A549 (cell line): ENCODE measurements at regions not wholly inside any gene's neighbourhood (a gene's known extent, or its start where the extent isn't known, plus 50 kb on each side); places are given as distances from the start of the nearest gene placed in this dataset.

Experiments
- ATAC-seq, 2 experiments: fragments of 200-7000 bp in 1 of 2; fragments of >200 bp in 1 of 2; cut with Nextera tagmentation in 1 of 2; cut with Tn5 transposase in 1 of 2; 3 replicates each; pipeline versions ENCODE4 v1.8.0 to v1.9.1; 2018 to 2020; ENCODE audit warnings: mild to moderate bottlenecking in 1 of 2, moderate library complexity in 1 of 2
- CTCF ChIA-PET: fragments of 300-600 bp; sonication (Branson Sonifier 250); formaldehyde crosslinking; extraction: SDS; loops from one replicate; lab custom pipeline; 2021; ENCODE audit warnings: antibody characterized with exemption, inconsistent platforms; lab: Yijun Ruan, JAX
- POLR2A ChIA-PET: fragments of 350-600 bp; formaldehyde crosslinking; extraction: SDS; loops from one replicate; lab custom pipeline; 2021; ENCODE audit warnings: antibody characterized with exemption, inconsistent platforms; lab: Yijun Ruan, JAX
- DNase-seq, 2 experiments: peaks; one replicate each; pipeline versions ENCODE4 v3.0.0 to v3.0.0-alpha.2; 2011 to 2016; ENCODE audit warnings: low read depth in 1 of 2, low spot score in 1 of 2
- FAIRE-seq: peaks from 2 replicates; lab custom pipeline; 2011; peaks lifted over from hg19 to GRCh38; lab: Jason Lieb, UNC
- H3K27ac ChIP-seq, 2 experiments: fragments of >200 bp; sonication (Bioruptor Twin); formaldehyde crosslinking; 3 replicates each; pipeline ENCODE4 v1.5.1; 2016 to 2017
- H3K4me1 ChIP-seq: fragments of >200 bp; sonication (Bioruptor Twin); formaldehyde crosslinking; 3 replicates; pipeline ENCODE4 v1.6.1; 2016
- H3K4me2 ChIP-seq: fragments of >200 bp; sonication (Bioruptor Twin); formaldehyde crosslinking; 3 replicates; pipeline ENCODE4 v1.6.1; 2016
- H3K4me3 ChIP-seq: fragments of >200 bp; sonication (Bioruptor Twin); formaldehyde crosslinking; 3 replicates; pipeline ENCODE4 v1.5.1; 2016
- H3K9me3 ChIP-seq: fragments of >200 bp; sonication (Bioruptor Twin); formaldehyde crosslinking; 3 replicates; pipeline ENCODE4 v1.6.1; 2016
- ATOH8 ChIP-seq: fragments of 250-450 bp; sonication (Bioruptor Pico); IDR thresholded peaks from 2 replicates; pipeline ENCODE4 v1.5.0; 2020; ENCODE audit warnings: low read depth, mild to moderate bottlenecking, moderate library complexity
- CEBPB ChIP-seq, 2 experiments: fragments of >200 bp in 1 of 2; sonication (Bioruptor Twin) in 1 of 2; formaldehyde crosslinking in 1 of 2; IDR thresholded peaks; 2 replicates each; pipeline ENCODE4 v1.6.1; 2012 to 2016
- CHD2 ChIP-seq: fragments of 150-350 bp; IDR thresholded peaks from 2 replicates; pipeline ENCODE4 v1.6.1; 2014; ENCODE audit warnings: low read length; ENCODE audit not compliant: partially characterized antibody
- CHD4 ChIP-seq: fragments of 200-600 bp; sonication (generic); IDR thresholded peaks from 2 replicates; pipeline ENCODE4 v1.6.1; 2016; ENCODE audit warnings: antibody characterized with exemption, mild to moderate bottlenecking, borderline replicate concordance
- ELK1 ChIP-seq: fragments of 150-350 bp; IDR thresholded peaks from 2 replicates; pipeline ENCODE4 v1.6.1; 2014; ENCODE audit warnings: low read depth, mild to moderate bottlenecking, low read length
- ESRRA ChIP-seq: fragments of 150-350 bp; IDR thresholded peaks from 2 replicates; pipeline ENCODE4 v1.6.1; 2014; ENCODE audit warnings: mild to moderate bottlenecking, low read length, borderline replicate concordance
- GATA3 ChIP-seq: IDR thresholded peaks from 2 replicates; pipeline ENCODE4 v1.6.1; 2012; ENCODE audit warnings: borderline replicate concordance
- HDAC2 ChIP-seq: fragments of 200-600 bp; sonication (generic); IDR thresholded peaks from 2 replicates; pipeline ENCODE4 v1.6.1; 2016
- MAFK ChIP-seq: fragments of 450-650 bp; IDR thresholded peaks from 2 replicates; pipeline ENCODE4 v1.6.1; 2014; ENCODE audit not compliant: partially characterized antibody
- NPAS2 ChIP-seq: fragments of 250-450 bp; sonication (Bioruptor Pico); IDR thresholded peaks from 2 replicates; pipeline ENCODE4 v1.8.0; 2022; ENCODE audit warnings: mild to moderate bottlenecking, moderate library complexity, borderline replicate concordance
- NR3C1 ChIP-seq: fragments of >200 bp; sonication (Bioruptor Twin); formaldehyde crosslinking; IDR thresholded peaks from 3 replicates; pipeline ENCODE4 v1.6.1; 2017
- PHF8 ChIP-seq: fragments of 200-600 bp; sonication (generic); IDR thresholded peaks from 2 replicates; pipeline ENCODE4 v1.6.1; 2016; ENCODE audit warnings: low read depth, mild to moderate bottlenecking, antibody characterized with exemption, moderate library complexity, borderline replicate concordance
- POLR2A ChIP-seq: IDR thresholded peaks from 2 replicates; pipeline ENCODE4 v1.6.1; 2012; ENCODE audit warnings: mild to moderate bottlenecking, low read length
- POLR2AphosphoS2 ChIP-seq: conservative IDR thresholded peaks from 2 replicates; pipeline ENCODE4 v1.6.1; 2012; ENCODE audit warnings: low read length, improper control_type of control experiment, inconsistent platforms
- RAD21 ChIP-seq, 2 experiments: fragments of >200 bp in 1 of 2; sonication (Bioruptor Twin) in 1 of 2; formaldehyde crosslinking in 1 of 2; IDR thresholded peaks in 1 of 2; conservative IDR thresholded peaks in 1 of 2; 2 replicates in 1 of 2; 3 replicates in 1 of 2; pipeline ENCODE4 v1.6.1; 2012 to 2018; ENCODE audit warnings: inconsistent platforms in 1 of 2
- SREBF2 ChIP-seq: fragments of 450-650 bp; IDR thresholded peaks from 2 replicates; pipeline ENCODE4 v1.6.1; 2014; ENCODE audit warnings: mild to moderate bottlenecking, moderate library complexity
- ZC3H11A ChIP-seq: fragments of 450-650 bp; IDR thresholded peaks from 2 replicates; pipeline ENCODE4 v1.6.1; 2014; ENCODE audit warnings: antibody characterized with exemption, mild to moderate bottlenecking
- ZNF302 ChIP-seq: fragments of 250-450 bp; sonication (Bioruptor Pico); IDR thresholded peaks from 2 replicates; pipeline ENCODE4 v1.9.0; 2021; ENCODE audit warnings: inconsistent platforms, mild to moderate bottlenecking, moderate library complexity
- WGBS: methylation state at CpG from one replicate; pipeline ENCODE4 v1.1.6; 2017; ENCODE audit errors: missing lambda C conversion rate; 5-methylcytosine and 5-hydroxymethylcytosine counted together
- TF ChIP-seq, protein P1 (sequence below): IDR thresholded peaks from 2 replicates; pipeline ENCODE4 v1.6.1; 2012
- TF ChIP-seq, protein P2 (sequence below): IDR thresholded peaks from 2 replicates; pipeline ENCODE4 v1.6.1; 2012; ENCODE audit warnings: low read depth, borderline replicate concordance
- TF ChIP-seq, protein P3 (sequence below): fragments of 200-600 bp; sonication (generic); IDR thresholded peaks from 2 replicates; pipeline ENCODE4 v1.6.1; 2016; ENCODE audit warnings: antibody characterized with exemption, mild to moderate bottlenecking, moderate library complexity

- CTCF ChIA-PET = no interaction called here
Measured at GRCh38 chr9:102550266-102550665, 444.9 kb upstream of the CYLC2 start.

DNA sequence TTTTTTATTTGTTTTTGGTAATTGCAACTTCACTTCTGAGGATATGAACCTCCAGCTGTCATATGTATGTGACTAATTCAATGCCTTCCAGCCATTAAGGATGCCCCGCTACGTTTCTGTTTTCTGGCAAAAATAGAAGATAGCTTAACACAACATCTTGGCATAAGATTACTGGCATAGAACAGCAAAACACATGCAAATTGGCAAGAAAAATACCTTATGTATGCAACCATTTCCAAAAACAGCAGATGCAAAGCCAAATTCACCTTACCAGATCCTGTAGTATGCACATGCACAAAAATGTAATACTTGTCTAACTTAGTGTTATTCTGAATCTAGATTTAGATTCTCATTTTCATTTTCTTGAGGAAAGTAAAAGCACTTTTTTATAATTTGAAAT is 461.1 kb upstream of the CYLC2 start:
- ATAC-seq (no peak), FAIRE-seq (no peak), DNase-seq (no peak)
- Histone ChIP-seq H3K9me3 (no peaks in the 10 kb centered on the region), H3K27ac (no peak overlapping the region), H3K4me2 (no peak overlapping the region), H3K4me3 (no peak overlapping the region), H3K4me1 (no peaks in the 10 kb centered on the region)
- TF ChIP-seq NR3C1 (no peak), CHD4 (no peak)
- 52% methylated on average over 2 of the region's 2 CpGs for WGBS
- POLR2A ChIA-PET = no interaction called here
- CTCF ChIA-PET = no interaction called here

More at GRCh38 chr9:102550266-102550665, 444.9 kb upstream of the CYLC2 start:
- H3K4me2 ChIP-seq = no peak overlapping the region
- POLR2A ChIA-PET = no interaction called here
- no peaks in the 10 kb centered on the region for H3K4me1 ChIP-seq
- no peak for DNase-seq
- TF ChIP-seq ZC3H11A (no peak), MAFK (no peak), PHF8 (no peak), HDAC2 (no peak), SREBF2 (no peak), NPAS2 (CRISPR knock-in tag) (no peak), RAD21 (conservative IDR thresholded peaks at IDR 0.05 in 1 of 2, IDR thresholded peaks at IDR 0.05 in 1 of 2) (no peak), POLR2AphosphoS2 (no peak), ELK1 (no peak), CEBPB (IDR thresholded peaks at IDR 0.05) (no peak), ATOH8 (CRISPR knock-in tag) (no peak), CHD2 (no peak), ESRRA (no peak), GATA3 (no peak), ZNF302 (CRISPR knock-in tag) (no peak), POLR2A (no peak)
- TF ChIP-seq, protein P1, sequence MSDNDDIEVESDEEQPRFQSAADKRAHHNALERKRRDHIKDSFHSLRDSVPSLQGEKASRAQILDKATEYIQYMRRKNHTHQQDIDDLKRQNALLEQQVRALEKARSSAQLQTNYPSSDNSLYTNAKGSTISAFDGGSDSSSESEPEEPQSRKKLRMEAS = no peak
- TF ChIP-seq, protein P2, sequence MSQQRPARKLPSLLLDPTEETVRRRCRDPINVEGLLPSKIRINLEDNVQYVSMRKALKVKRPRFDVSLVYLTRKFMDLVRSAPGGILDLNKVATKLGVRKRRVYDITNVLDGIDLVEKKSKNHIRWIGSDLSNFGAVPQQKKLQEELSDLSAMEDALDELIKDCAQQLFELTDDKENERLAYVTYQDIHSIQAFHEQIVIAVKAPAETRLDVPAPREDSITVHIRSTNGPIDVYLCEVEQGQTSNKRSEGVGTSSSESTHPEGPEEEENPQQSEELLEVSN = no peak
- TF ChIP-seq, protein P3, sequence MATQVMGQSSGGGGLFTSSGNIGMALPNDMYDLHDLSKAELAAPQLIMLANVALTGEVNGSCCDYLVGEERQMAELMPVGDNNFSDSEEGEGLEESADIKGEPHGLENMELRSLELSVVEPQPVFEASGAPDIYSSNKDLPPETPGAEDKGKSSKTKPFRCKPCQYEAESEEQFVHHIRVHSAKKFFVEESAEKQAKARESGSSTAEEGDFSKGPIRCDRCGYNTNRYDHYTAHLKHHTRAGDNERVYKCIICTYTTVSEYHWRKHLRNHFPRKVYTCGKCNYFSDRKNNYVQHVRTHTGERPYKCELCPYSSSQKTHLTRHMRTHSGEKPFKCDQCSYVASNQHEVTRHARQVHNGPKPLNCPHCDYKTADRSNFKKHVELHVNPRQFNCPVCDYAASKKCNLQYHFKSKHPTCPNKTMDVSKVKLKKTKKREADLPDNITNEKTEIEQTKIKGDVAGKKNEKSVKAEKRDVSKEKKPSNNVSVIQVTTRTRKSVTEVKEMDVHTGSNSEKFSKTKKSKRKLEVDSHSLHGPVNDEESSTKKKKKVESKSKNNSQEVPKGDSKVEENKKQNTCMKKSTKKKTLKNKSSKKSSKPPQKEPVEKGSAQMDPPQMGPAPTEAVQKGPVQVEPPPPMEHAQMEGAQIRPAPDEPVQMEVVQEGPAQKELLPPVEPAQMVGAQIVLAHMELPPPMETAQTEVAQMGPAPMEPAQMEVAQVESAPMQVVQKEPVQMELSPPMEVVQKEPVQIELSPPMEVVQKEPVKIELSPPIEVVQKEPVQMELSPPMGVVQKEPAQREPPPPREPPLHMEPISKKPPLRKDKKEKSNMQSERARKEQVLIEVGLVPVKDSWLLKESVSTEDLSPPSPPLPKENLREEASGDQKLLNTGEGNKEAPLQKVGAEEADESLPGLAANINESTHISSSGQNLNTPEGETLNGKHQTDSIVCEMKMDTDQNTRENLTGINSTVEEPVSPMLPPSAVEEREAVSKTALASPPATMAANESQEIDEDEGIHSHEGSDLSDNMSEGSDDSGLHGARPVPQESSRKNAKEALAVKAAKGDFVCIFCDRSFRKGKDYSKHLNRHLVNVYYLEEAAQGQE = no peak
- no peak for FAIRE-seq
- no peak for ATAC-seq
- no peak overlapping the region for H3K27ac ChIP-seq
- H3K4me3 ChIP-seq = no peak overlapping the region
- no peaks in the 10 kb centered on the region; the same call in 2 of the 3 replicates for H3K9me3 ChIP-seq
